Astrocyte of the cerebellum (primary cell): ENCODE measurements at regions not wholly inside any gene's neighbourhood (a gene's known extent, or its start where the extent isn't known, plus 50 kb on each side); places are given as distances from the start of the nearest gene placed in this dataset.

Experiments
- DNase-seq: peaks from one replicate; pipeline ENCODE4 v3.0.0-alpha.2; 2011; ENCODE audit warnings: low read depth
- H3K4me3 ChIP-seq: 2 replicates; pipeline ENCODE4 v1.5.1; 2011; ENCODE audit warnings: mild to moderate bottlenecking, low read depth, low read length, moderate library complexity
- in situ Hi-C: cut with HindIII; loops from 2 replicates; pipeline ENCODE4 v1.10.0; 2017; ENCODE audit warnings: low sequenced_read_pairs
- TF ChIP-seq, protein P1 (sequence below): IDR thresholded peaks from 2 replicates; pipeline ENCODE4 v1.5.1; 2012; ENCODE audit warnings: low read length, low read depth, moderate library complexity, mild to moderate bottlenecking; ENCODE audit errors: missing control alignments

DNA sequence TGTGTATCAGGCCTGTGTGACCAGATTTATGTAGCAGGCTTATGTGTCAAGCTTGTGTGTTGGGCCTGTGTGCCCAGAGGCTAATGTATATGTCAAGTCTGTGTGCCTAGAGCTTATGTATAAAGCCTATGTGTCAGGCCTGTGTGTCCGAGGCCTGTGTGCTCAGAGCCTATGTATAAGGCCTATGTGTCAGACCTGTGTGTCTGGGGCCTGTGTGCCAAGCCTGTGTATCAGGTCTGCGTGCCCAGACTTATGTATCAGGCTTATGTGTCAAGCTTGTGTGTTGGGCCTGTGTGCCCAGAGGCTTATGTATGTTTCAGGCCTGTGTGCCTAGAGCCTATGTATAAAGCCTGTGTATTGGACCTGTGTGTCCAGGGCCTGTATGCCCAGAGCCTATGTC is 249.3 kb upstream of the AVPR1A start:
- DNase-seq, result no peak
- no peak overlapping the region for H3K4me3 ChIP-seq
- in situ Hi-C loops, result no loop called here
- TF ChIP-seq, protein P1, sequence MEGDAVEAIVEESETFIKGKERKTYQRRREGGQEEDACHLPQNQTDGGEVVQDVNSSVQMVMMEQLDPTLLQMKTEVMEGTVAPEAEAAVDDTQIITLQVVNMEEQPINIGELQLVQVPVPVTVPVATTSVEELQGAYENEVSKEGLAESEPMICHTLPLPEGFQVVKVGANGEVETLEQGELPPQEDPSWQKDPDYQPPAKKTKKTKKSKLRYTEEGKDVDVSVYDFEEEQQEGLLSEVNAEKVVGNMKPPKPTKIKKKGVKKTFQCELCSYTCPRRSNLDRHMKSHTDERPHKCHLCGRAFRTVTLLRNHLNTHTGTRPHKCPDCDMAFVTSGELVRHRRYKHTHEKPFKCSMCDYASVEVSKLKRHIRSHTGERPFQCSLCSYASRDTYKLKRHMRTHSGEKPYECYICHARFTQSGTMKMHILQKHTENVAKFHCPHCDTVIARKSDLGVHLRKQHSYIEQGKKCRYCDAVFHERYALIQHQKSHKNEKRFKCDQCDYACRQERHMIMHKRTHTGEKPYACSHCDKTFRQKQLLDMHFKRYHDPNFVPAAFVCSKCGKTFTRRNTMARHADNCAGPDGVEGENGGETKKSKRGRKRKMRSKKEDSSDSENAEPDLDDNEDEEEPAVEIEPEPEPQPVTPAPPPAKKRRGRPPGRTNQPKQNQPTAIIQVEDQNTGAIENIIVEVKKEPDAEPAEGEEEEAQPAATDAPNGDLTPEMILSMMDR, result no peak

DNA sequence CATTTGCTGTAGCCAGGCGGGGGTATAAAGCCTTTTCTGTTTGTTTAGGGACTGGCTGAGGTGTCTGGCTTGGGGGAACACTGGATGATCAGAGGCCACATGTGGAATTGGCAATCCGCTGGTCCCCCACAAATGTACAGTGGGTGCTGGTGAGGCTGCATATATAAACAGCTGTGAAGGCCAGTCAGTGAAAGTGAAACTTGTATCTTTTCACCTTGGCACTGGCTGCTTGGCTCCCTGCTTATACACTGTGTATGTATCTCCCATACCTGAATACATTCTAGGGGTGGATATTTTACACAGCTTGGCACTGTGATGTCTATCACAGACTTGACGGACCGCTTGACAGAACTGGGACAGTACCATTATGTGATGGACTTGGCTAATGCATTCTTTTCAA is 246.8 kb upstream of the AVPR1A start:
- DNase-seq, result no peak
- H3K4me3 ChIP-seq, result no peak overlapping the region
- TF ChIP-seq, protein P1, result no peak
- in situ Hi-C loops, result no loop called here

DNA sequence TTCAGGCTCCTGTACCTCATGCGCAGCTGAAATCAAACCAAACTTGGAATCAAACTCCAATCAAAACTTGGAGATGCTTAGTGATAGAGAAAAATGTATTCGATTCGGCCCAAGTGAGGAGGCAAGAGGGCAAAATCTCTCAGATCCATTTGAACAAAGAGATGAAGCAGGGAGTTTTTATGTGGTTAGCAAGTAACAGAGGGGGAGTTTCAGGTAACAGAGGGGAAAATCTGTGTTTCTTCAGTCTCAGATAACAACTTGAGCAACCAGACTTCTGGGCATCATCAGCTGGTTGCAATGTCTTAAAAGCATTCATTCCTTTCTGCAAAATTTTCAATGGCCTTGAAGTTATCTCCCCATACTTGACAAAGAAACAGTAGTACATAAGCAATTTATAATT is 245.1 kb upstream of the AVPR1A start:
- H3K4me3 ChIP-seq, result no peak overlapping the region
- in situ Hi-C loops, result no loop called here
- TF ChIP-seq, protein P1, result no peak
- no peak for DNase-seq

DNA sequence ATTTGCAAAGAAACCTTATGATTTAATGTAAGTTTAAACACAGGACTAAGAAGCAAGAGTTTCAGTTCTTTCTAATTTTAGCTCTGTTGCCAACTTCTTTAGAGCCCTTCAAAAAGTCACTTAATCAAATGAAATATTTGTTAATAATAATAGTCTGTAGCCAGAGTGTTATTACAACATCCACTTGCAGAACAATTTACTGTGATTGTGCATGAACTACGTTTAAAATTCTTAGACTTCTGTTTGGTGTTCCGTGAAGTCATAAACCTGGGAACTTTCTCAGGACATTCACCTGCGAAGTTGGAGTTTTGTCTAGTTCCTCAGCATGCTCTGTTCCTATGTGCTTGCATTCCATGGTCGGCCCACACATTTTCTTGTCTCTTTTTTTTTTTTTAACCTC is 244.0 kb upstream of the AVPR1A start:
- no peak for DNase-seq
- TF ChIP-seq, protein P1, result no peak
- in situ Hi-C loops, result no loop called here
- H3K4me3 ChIP-seq, result no peak overlapping the region

DNA sequence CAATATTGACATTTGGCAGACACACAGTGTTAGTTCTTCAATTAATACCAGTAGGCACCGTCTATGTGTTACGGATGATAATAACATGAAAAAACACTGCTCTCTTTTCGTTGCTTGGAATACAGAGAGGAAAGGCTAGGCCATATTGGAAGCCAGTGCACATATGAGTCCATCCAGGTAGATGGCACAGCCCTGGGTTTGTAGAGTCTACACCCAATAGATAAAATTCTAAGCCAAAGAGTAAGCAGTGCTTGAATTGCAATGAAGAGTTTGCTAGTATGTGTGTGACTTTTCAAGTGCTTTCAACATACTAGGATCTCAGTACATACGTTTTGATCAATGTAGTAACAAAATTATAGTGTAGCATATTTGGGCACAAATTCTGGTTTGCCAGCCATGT is 243.3 kb upstream of the AVPR1A start:
- H3K4me3 ChIP-seq, result no peak overlapping the region
- in situ Hi-C loops, result no loop called here
- no peak for DNase-seq
- TF ChIP-seq, protein P1, result no peak

DNA sequence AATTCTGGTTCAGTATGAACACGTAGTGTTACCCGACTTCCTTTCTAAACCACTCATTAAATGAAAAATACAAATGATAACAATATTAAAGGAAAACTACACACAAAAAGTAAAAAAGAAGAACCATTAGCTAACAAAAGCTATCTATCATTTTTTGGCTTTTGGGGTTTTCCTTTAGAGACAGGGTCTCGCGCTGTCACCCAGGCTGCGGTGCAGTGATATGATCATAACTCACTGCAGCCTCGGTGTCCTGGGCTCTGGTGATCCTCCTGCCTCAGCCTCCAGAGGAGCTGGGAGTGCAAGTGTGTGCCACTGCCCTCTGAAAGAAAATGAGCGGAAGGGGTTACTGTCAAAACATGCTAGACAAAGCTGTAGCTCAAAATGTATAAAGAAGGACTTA is 238.2 kb upstream of the AVPR1A start:
- TF ChIP-seq, protein P1, result no peak
- in situ Hi-C loops, result no loop called here
- DNase-seq, result no peak
- no peak overlapping the region for H3K4me3 ChIP-seq

DNA sequence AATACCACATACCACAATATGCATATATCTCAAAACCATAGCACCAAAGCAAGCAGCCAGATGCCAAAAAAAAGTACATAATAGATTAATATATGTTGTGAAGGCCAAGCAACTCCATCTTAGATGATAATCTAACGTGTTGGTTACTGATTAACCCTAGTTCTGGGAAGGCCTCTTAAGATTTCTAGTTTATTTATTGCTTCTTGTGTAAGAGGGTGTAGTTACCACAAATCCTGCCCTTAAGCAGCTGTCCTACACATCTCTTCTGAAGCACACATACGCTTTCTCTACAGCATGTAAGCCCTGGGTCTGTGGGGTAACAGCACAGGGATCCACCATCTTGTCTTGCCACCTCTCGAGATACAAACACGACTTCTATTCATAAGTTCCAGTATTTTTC is 236.8 kb upstream of the AVPR1A start:
- TF ChIP-seq, protein P1, result no peak
- no peak for DNase-seq

More for the DNA sequence above, 236.8 kb upstream of the AVPR1A start:
- no peak overlapping the region for H3K4me3 ChIP-seq
- in situ Hi-C loops, result no loop called here
